ELR (cell line): ENCODE measurements at regions not wholly inside any gene's neighbourhood (a gene's known extent, or its start where the extent isn't known, plus 50 kb on each side); places are given as distances from the start of the nearest gene placed in this dataset.

Experiments
- DNase-seq: peaks from one replicate; pipeline ENCODE4 v3.0.0-alpha.2; 2015; ENCODE audit warnings: low read depth

- DNase-seq: no peak
Observed at GRCh38 chr2:37425408-37425807, 81.0 kb downstream of the QPCT start.

- DNase-seq: no peak
Observed at GRCh38 chr2:37427241-37427640, 82.8 kb downstream of the QPCT start.

GRCh38 chr2:37436323-37436722, 91.9 kb downstream of the QPCT start:
- DNase-seq: no peak

GRCh38 chr2:37439131-37439642, 94.8 kb downstream of the QPCT start:
- DNase-seq: no peak

GRCh38 chr2:37441055-37441454, 96.6 kb downstream of the QPCT start:
- peak; percentile 22 for DNase-seq

- DNase-seq: no peak
Observed at GRCh38 chr2:37443082-37443481, 98.7 kb downstream of the QPCT start.

GRCh38 chr2:37447446-37447845, 103.0 kb downstream of the QPCT start:
- DNase-seq: no peak

GRCh38 chr2:37448342-37449120, 104.1 kb downstream of the QPCT start:
- DNase-seq: no peak

- no peak for DNase-seq
Observed at GRCh38 chr2:37449761-37450296, 105.4 kb downstream of the QPCT start.

GRCh38 chr2:37453027-37453426, 108.6 kb downstream of the QPCT start:
- no peak for DNase-seq

GRCh38 chr2:37454851-37455762, 110.7 kb downstream of the QPCT start:
- no peak for DNase-seq

GRCh38 chr2:37456479-37456878, 112.0 kb downstream of the QPCT start:
- no peak for DNase-seq

GRCh38 chr2:37457401-37457901, 113.0 kb downstream of the QPCT start:
- peak; percentile 42 for DNase-seq

GRCh38 chr2:37458133-37458532, 113.7 kb downstream of the QPCT start:
- no peak for DNase-seq

- DNase-seq: peak; percentile 84
Observed at GRCh38 chr2:37459095-37459981, 114.9 kb downstream of the QPCT start.

GRCh38 chr2:37460896-37461229, 116.4 kb downstream of the QPCT start:
- no peak for DNase-seq

GRCh38 chr2:37464067-37464466, 119.6 kb downstream of the QPCT start:
- no peak for DNase-seq

- DNase-seq: no peak
Observed at GRCh38 chr2:37466533-37467222, 122.2 kb downstream of the QPCT start.

- DNase-seq: no peak
Observed at GRCh38 chr2:37468170-37468569, 123.7 kb downstream of the QPCT start.

- no peak for DNase-seq
Observed at GRCh38 chr2:37469126-37469525, 124.7 kb downstream of the QPCT start.

- no peak for DNase-seq
Observed at GRCh38 chr2:37471104-37471503, 126.7 kb downstream of the QPCT start.
